SU-DHL-6 (cell line): ENCODE measurements at regions not wholly inside any gene's neighbourhood (a gene's known extent, or its start where the extent isn't known, plus 50 kb on each side); places are given as distances from the start of the nearest gene placed in this dataset.
"Not testable (repeated sequence)": the region's sequence is repeated elsewhere in the genome, so short reads cannot be mapped to it uniquely, and the experiment has no call there.

Experiments used
- H2AFZ ChIP-seq: fragments of 200-600 bp; sonication (generic); 2 replicates; pipeline ENCODE4 v1.6.1; 2014; ENCODE audit warnings: low read depth, mild to moderate bottlenecking, moderate library complexity, mixed read lengths, antibody characterized with exemption, low read length; ENCODE audit not compliant: severe bottlenecking
- H3F3A ChIP-seq: fragments of 200-600 bp; shearing (Covaris generic); 2 replicates; pipeline ENCODE4 v1.6.0; 2016; ENCODE audit warnings: antibody characterized with exemption, mild to moderate bottlenecking; ENCODE audit not compliant: insufficient read depth
- H3K27ac ChIP-seq: fragments of 200-600 bp; sonication (generic); 2 replicates; pipeline ENCODE4 v1.5.1; 2016; ENCODE audit warnings: low read depth, mild to moderate bottlenecking, low read length, moderate library complexity, mixed read lengths
- H3K27me3 ChIP-seq: fragments of 200-600 bp; sonication (generic), shearing (Covaris generic); 2 replicates; pipeline ENCODE4 v1.6.0; 2014; ENCODE audit warnings: mild to moderate bottlenecking, low read length
- H3K36me3 ChIP-seq: fragments of 200-600 bp; sonication (generic); 2 replicates; pipeline ENCODE4 v1.6.1; 2014; ENCODE audit warnings: mild to moderate bottlenecking, low read length, mixed read lengths
- H3K4me2 ChIP-seq: fragments of 300-600, 200-600 bp; shearing (Covaris generic), sonication (generic); 2 replicates; pipeline ENCODE4 v1.6.0; 2014; ENCODE audit warnings: low read length, low read depth, mild to moderate bottlenecking; ENCODE audit not compliant: poor library complexity, severe bottlenecking
- H3K4me3 ChIP-seq: fragments of 200-600 bp; sonication (generic); 2 replicates; pipeline ENCODE4 v1.5.1; 2014; ENCODE audit warnings: antibody characterized with exemption, low read length, mild to moderate bottlenecking, mixed read lengths; ENCODE audit not compliant: insufficient read depth, poor library complexity, severe bottlenecking
- H3K79me2 ChIP-seq: fragments of 200-600 bp; sonication (generic); 2 replicates; pipeline ENCODE4 v1.6.1; 2014; ENCODE audit warnings: mild to moderate bottlenecking, low read length, moderate library complexity; ENCODE audit not compliant: insufficient read depth
- H3K9ac ChIP-seq: fragments of 200-600 bp; sonication (generic); 2 replicates; pipeline ENCODE4 v1.7.0; 2014; ENCODE audit warnings: mild to moderate bottlenecking, low read length
- H3K9me2 ChIP-seq: fragments of 200-600 bp; sonication (generic); replicated peaks from 2 replicates; pipeline ENCODE4 v1.6.1; 2014; ENCODE audit warnings: low read length; ENCODE audit not compliant: insufficient read depth
- H3K9me3 ChIP-seq: fragments of 200-600 bp; sonication (generic); 2 replicates; pipeline ENCODE4 v1.6.1; 2014; ENCODE audit warnings: low read length, mixed read lengths; ENCODE audit not compliant: insufficient read depth
- H4K20me1 ChIP-seq: fragments of 200-600 bp; sonication (generic); 2 replicates; pipeline ENCODE4 v1.6.1; 2014; ENCODE audit warnings: low read depth, mild to moderate bottlenecking, antibody characterized with exemption, low read length, moderate library complexity, mixed read lengths
- EZH2phosphoT487 ChIP-seq: fragments of 200-600 bp; sonication (generic), shearing (Covaris generic); conservative IDR thresholded peaks from 2 replicates; pipeline ENCODE4 v1.6.1; 2018; ENCODE audit warnings: mild to moderate bottlenecking, antibody characterized with exemption, low read length, moderate library complexity, mixed read lengths
- TF ChIP-seq, protein P1 (sequence below): fragments of 200-600 bp; sonication (generic); IDR thresholded peaks from one replicate; pipeline ENCODE4 v1.5.1; 2017; ENCODE audit warnings: antibody characterized with exemption, mild to moderate bottlenecking, low read length, moderate library complexity; ENCODE audit not compliant: insufficient read depth, poor library complexity, severe bottlenecking

DNA sequence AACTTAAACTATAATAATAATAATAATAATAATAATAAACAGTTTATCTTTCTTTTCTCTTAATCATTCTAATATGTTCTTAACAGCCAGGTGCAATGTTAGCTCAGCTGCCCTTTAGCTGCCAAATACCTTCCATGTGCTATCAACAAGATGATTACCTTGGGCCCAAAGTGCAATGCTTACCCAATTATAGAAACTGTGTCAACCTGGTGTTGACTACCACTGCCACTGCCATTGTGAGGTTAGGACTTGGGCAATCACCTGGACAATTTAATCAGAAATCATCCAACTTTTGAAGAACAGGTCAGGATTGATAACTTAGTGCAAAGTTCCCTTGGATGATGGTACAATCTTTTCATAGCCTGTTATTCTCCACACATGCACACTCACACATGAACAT lies 371.8 kb upstream of the SALL1 start:
- H2AFZ ChIP-seq: no peak overlapping the region
- H3K27ac ChIP-seq: no peak overlapping the region
- H3K36me3 ChIP-seq: no peaks in the 10 kb centered on the region
- H3K27me3 ChIP-seq: no peaks in the 10 kb centered on the region
- H3K79me2 ChIP-seq: no peaks in the 10 kb centered on the region
- no peak overlapping the region for H3K9ac ChIP-seq
- H3K9me2 ChIP-seq: no peaks in the 10 kb centered on the region
- TF ChIP-seq, protein P1, sequence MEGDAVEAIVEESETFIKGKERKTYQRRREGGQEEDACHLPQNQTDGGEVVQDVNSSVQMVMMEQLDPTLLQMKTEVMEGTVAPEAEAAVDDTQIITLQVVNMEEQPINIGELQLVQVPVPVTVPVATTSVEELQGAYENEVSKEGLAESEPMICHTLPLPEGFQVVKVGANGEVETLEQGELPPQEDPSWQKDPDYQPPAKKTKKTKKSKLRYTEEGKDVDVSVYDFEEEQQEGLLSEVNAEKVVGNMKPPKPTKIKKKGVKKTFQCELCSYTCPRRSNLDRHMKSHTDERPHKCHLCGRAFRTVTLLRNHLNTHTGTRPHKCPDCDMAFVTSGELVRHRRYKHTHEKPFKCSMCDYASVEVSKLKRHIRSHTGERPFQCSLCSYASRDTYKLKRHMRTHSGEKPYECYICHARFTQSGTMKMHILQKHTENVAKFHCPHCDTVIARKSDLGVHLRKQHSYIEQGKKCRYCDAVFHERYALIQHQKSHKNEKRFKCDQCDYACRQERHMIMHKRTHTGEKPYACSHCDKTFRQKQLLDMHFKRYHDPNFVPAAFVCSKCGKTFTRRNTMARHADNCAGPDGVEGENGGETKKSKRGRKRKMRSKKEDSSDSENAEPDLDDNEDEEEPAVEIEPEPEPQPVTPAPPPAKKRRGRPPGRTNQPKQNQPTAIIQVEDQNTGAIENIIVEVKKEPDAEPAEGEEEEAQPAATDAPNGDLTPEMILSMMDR: no peak
- no peak for TF ChIP-seq EZH2phosphoT487
- no peaks in the 10 kb centered on the region for H4K20me1 ChIP-seq
- no peak overlapping the region for H3K4me2 ChIP-seq
- no peak overlapping the region for H3K4me3 ChIP-seq
- no peaks in the 10 kb centered on the region for H3F3A ChIP-seq
- no peaks in the 10 kb centered on the region for H3K9me3 ChIP-seq

DNA sequence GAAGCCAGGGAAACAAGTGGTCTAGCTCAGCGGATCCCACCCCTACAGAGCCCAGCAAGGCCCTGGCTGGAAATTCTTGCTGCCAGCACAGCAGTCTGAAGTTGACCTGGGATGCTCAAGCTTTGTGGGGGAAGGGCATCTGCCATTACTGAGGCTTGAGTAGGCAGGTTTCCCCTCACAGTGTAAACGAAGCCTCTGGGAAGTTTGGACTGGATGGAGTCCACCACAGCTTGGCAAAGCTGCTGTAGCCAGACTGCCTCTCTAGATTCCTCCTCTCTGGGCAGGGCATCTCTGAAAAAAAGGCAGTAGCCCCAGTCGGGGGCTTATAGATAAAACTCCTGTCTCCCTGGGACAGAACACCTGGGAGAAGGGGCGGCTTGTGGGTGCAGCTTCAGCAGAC lies 365.9 kb upstream of the SALL1 start:
- not testable (repeated sequence) for H2AFZ ChIP-seq, H3K9me2 ChIP-seq, H3K36me3 ChIP-seq, H4K20me1 ChIP-seq, H3K9me3 ChIP-seq, H3K27me3 ChIP-seq, H3K4me2 ChIP-seq, H3K4me3 ChIP-seq, H3F3A ChIP-seq, H3K9ac ChIP-seq, H3K79me2 ChIP-seq, H3K27ac ChIP-seq

DNA sequence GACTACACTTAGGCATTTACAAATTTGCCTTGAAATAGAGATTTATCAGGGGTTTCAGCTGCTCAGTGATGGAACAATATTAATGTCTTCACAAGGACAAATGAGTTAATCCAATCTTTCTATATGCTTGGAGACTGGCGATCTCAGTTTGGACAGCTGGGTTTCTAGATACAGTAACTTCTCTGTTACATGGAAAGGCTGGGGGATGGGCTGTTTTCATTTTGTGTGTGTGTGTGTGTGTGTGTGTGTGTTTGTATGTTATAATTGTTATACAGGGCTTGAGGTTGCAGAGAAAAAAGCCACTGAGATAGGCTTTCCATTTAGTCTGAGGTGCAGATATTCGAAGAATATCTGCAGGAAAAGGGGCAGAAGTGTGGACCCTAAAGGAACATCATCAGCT lies 359.3 kb upstream of the SALL1 start:
- Histone ChIP-seq H3K4me2 (no peak overlapping the region), H3K36me3 (no peaks in the 10 kb centered on the region), H3K79me2 (no peaks in the 10 kb centered on the region), H3K9ac (no peak overlapping the region), H3K4me3 (no peak overlapping the region), H3F3A (no peaks in the 10 kb centered on the region), H3K9me2 (no peaks in the 10 kb centered on the region), H3K27me3 (no peaks in the 10 kb centered on the region), H2AFZ (no peak overlapping the region), H4K20me1 (no peaks in the 10 kb centered on the region), H3K9me3 (no peaks in the 10 kb centered on the region), H3K27ac (no peak overlapping the region)
- TF ChIP-seq, protein P1: no peak
- no peak for TF ChIP-seq EZH2phosphoT487

DNA sequence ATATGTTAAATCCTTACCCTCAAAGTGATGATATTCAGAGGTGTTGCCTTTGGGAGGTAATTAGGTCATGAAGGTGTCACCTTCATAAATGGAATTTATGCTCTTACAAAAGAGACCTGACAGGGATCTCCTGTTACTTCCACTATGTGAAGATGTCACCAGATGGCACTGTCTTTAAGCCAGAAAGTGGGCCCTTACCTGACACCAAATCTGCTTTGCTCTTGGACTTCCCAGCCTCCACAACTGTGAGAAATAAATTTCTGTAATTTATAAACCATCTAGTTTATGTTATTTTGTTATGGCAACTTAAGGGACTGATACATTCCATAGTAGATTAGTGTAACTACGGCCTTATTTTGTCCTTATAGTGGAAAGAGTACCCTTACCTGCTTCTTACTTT lies 358.3 kb upstream of the SALL1 start:
- Histone ChIP-seq H3K27ac (no peak overlapping the region), H2AFZ (no peak overlapping the region), H3K27me3 (no peaks in the 10 kb centered on the region), H3K9me2 (no peaks in the 10 kb centered on the region), H3K9ac (no peak overlapping the region), H3F3A (no peaks in the 10 kb centered on the region), H3K79me2 (no peaks in the 10 kb centered on the region), H3K4me3 (no peak overlapping the region), H4K20me1 (no peaks in the 10 kb centered on the region), H3K36me3 (no peaks in the 10 kb centered on the region), H3K9me3 (no peaks in the 10 kb centered on the region), H3K4me2 (no peak overlapping the region)
- TF ChIP-seq, protein P1: no peak
- no peak for TF ChIP-seq EZH2phosphoT487
